ENCODE measurements at regions not wholly inside any gene's neighbourhood (a gene's known extent, or its start where the extent isn't known, plus 50 kb on each side); places are given as distances from the start of the nearest gene placed in this dataset.
A peak's percentile ranks its signal among the peaks of the same experiment; 100 is the strongest.

- no peak for DNase-seq (ENCODE audit: low spot score)
Observed at GRCh38 chr4:10334506-10335028, 122.7 kb downstream of the ZNF518B start.

- no peak for DNase-seq (ENCODE audit: low spot score)
Observed at GRCh38 chr4:10333942-10334341, 123.3 kb downstream of the ZNF518B start.

- no peak for DNase-seq (ENCODE audit: low spot score)
Observed at GRCh38 chr4:10326075-10326474, 131.2 kb downstream of the ZNF518B start.

GRCh38 chr4:10321931-10322330 is 135.3 kb downstream of the ZNF518B start:
- DNase-seq (ENCODE audit: low spot score), result no peak

- DNase-seq (ENCODE audit: low spot score), result no peak
Observed at GRCh38 chr4:10320130-10320529, 137.1 kb downstream of the ZNF518B start.

GRCh38 chr4:10317345-10317744 is 139.9 kb downstream of the ZNF518B start:
- DNase-seq (ENCODE audit: low spot score), result no peak

GRCh38 chr4:10316851-10317250 is 140.4 kb downstream of the ZNF518B start:
- DNase-seq (ENCODE audit: low spot score), result no peak

- no peak for DNase-seq (ENCODE audit: low spot score)
Observed at GRCh38 chr4:10315638-10316037, 141.6 kb downstream of the ZNF518B start.

- no peak for DNase-seq (ENCODE audit: low spot score)
Observed at GRCh38 chr4:10312568-10312967, 144.7 kb downstream of the ZNF518B start.

- DNase-seq (ENCODE audit: low spot score), result no peak
Observed at GRCh38 chr4:10311939-10312338, 145.3 kb downstream of the ZNF518B start.

- DNase-seq (ENCODE audit: low spot score), result no peak
Observed at GRCh38 chr4:10305816-10306215, 151.4 kb downstream of the ZNF518B start.

- DNase-seq (ENCODE audit: low spot score), result no peak
Observed at GRCh38 chr4:10303291-10303690, 153.9 kb downstream of the ZNF518B start.

GRCh38 chr4:10302096-10302495 is 155.1 kb downstream of the ZNF518B start:
- DNase-seq (ENCODE audit: low spot score), result no peak

- DNase-seq (ENCODE audit: low spot score), result no peak
Observed at GRCh38 chr4:10299601-10300000, 157.6 kb downstream of the ZNF518B start.

GRCh38 chr4:10298681-10299080 is 158.5 kb downstream of the ZNF518B start:
- no peak for DNase-seq (ENCODE audit: low spot score)

GRCh38 chr4:10296730-10297129 is 160.5 kb downstream of the ZNF518B start:
- peak; percentile 26 for DNase-seq (ENCODE audit: low spot score)

GRCh38 chr4:10295301-10295700 is 161.9 kb downstream of the ZNF518B start:
- no peak for DNase-seq (ENCODE audit: low spot score)

- DNase-seq (ENCODE audit: low spot score), result no peak
Observed at GRCh38 chr4:10289538-10289906, 167.7 kb downstream of the ZNF518B start.

GRCh38 chr4:10288830-10289537 is 168.2 kb downstream of the ZNF518B start:
- DNase-seq (ENCODE audit: low spot score), result no peak

- DNase-seq (ENCODE audit: low spot score), result no peak
Observed at GRCh38 chr4:10285028-10285427, 168.4 kb upstream of the WDR1 start.

GRCh38 chr4:10283761-10284160 is 167.2 kb upstream of the WDR1 start:
- no peak for DNase-seq (ENCODE audit: low spot score)

- no peak for DNase-seq (ENCODE audit: low spot score)
Observed at GRCh38 chr4:10281996-10282395, 165.4 kb upstream of the WDR1 start.

GRCh38 chr4:10279261-10279660 is 162.7 kb upstream of the WDR1 start:
- no peak for DNase-seq (ENCODE audit: low spot score)

- DNase-seq (ENCODE audit: low spot score), result no peak
Observed at GRCh38 chr4:10278071-10278470, 161.5 kb upstream of the WDR1 start.
